Activated CD4-positive, alpha-beta T cell treated with anti-CD3 and anti-CD28 coated beads, Interleukin-2, amount 10 ng/mL, durations not matched to agents 7 days and 5 days (primary cell): ENCODE measurements at regions not wholly inside any gene's neighbourhood (a gene's known extent, or its start where the extent isn't known, plus 50 kb on each side); places are given as distances from the start of the nearest gene placed in this dataset.

Experiments
- CTCF ChIA-PET: fragments of 350-600 bp; sonication (Branson Sonifier 250); formaldehyde crosslinking; loops from one replicate; lab custom pipeline; 2021; ENCODE audit warnings: antibody characterized with exemption; lab: Charles Lee
- POLR2A ChIA-PET: fragments of 350-600 bp; sonication (Branson Sonifier 250); formaldehyde crosslinking; loops from one replicate; lab custom pipeline; 2021; ENCODE audit warnings: antibody characterized with exemption; lab: Charles Lee
- DNase-seq: peaks from one replicate; pipeline ENCODE4 v3.0.0-alpha.2; 2020
- H3K27ac Mint-ChIP-seq: one replicate; pipeline ENCODE4 v1.8.0; 2021; ENCODE audit warnings: mild to moderate bottlenecking, moderate library complexity, mixed read lengths
- H3K27me3 Mint-ChIP-seq: one replicate; pipeline ENCODE4 v1.8.0; 2021; ENCODE audit warnings: mixed read lengths
- H3K36me3 Mint-ChIP-seq: one replicate; pipeline ENCODE4 v1.8.0; 2021; ENCODE audit warnings: low read depth, mixed read lengths
- H3K4me1 Mint-ChIP-seq: one replicate; pipeline ENCODE4 v1.8.0; 2021; ENCODE audit warnings: mixed read lengths
- H3K4me3 Mint-ChIP-seq: one replicate; pipeline ENCODE4 v1.8.0; 2021; ENCODE audit warnings: mild to moderate bottlenecking, moderate library complexity, mixed read lengths
- H3K9me3 Mint-ChIP-seq: one replicate; pipeline ENCODE4 v1.8.0; 2021; ENCODE audit warnings: mixed read lengths

DNA sequence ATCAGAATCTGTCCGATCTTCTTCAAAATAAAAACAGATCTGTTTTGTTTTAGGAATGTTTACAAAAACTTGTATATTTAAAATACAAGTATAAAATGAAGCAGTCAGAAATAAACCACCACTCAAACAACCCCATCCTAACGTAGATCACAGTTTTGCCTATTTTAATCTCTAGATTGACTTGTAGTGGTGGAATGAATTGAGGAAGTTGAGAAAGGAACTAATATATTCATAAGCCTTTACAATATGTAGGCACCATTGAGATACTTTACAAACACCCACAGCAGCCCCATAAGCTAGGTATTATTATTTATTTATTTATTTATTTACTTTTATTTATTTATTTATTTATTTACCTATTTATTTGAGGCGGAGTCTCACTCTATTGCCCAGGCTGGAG is 52.3 kb upstream of the KLF3 start:
- no peak overlapping the region for H3K27ac Mint-ChIP-seq
- H3K27me3 Mint-ChIP-seq = no peaks in the 10 kb centered on the region
- ChIA-PET CTCF (interaction anchor here (0.6 kb wide), 1 partner anchor 124 kb away, joined by 3 read pairs; no protein-coding TSS in a partner anchor), POLR2A (no interaction called here)
- H3K9me3 Mint-ChIP-seq = no peaks in the 10 kb centered on the region
- peaks cover 28% of the 10 kb centered on the region for H3K4me1 Mint-ChIP-seq
- H3K4me3 Mint-ChIP-seq = no peak overlapping the region
- no peak for DNase-seq
- no peaks in the 10 kb centered on the region for H3K36me3 Mint-ChIP-seq

DNA sequence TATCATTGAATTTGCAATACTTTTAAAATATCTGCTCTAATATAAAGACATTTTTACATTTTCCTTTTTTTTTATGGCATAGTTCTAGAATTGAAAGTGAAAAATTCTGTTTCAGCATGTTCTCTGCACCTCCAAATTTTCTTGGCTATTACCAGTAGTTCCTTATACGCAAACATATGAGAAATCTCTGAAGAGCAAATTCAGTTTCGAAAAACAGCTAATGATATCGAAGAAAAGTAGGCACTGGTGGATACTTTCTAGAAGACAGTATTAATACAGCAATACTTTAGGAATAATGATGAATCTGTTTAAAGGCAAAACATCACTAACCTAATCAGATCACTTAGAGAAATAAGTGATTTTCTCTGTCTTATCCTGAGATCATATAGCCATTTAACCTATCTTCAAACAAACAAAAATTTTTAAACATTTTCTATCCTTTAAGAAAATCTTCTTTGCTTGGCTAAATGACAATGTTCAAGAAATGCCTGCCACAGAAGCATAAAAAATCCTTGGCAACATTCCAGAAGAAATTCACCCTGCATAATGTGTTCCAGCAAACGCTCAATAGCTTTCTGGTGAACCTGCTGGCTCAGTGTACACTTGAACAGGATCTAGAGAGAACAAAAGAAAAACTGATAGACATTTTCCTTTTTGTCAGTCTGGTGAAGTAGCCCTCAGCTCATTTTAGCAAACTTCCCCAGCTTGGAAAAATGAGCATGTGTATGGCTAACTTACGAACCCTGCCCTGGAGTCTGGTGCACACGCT is 51.2 kb upstream of the KLF3 start:
- Mint-ChIP-seq H3K4me3 (no peak overlapping the region), H3K9me3 (no peaks in the 10 kb centered on the region), H3K36me3 (peaks cover 2% of the 10 kb centered on the region), H3K4me1 (peaks cover 28% of the 10 kb centered on the region), H3K27ac (no peak overlapping the region), H3K27me3 (no peaks in the 10 kb centered on the region)
- ChIA-PET CTCF (no interaction called here), POLR2A (no interaction called here)
- no peak for DNase-seq
